NT2/D1 (cell line): ENCODE measurements at regions not wholly inside any gene's neighbourhood (a gene's known extent, or its start where the extent isn't known, plus 50 kb on each side); places are given as distances from the start of the nearest gene placed in this dataset.

Experiments used
- SUZ12 ChIP-seq: IDR thresholded peaks from 2 replicates; pipeline ENCODE4 v1.6.1; 2011; ENCODE audit not compliant: insufficient read length, insufficient read depth; ENCODE audit errors: extremely low read depth
- YY1 ChIP-seq: IDR thresholded peaks from 2 replicates; pipeline ENCODE4 v1.6.1; 2011; ENCODE audit not compliant: insufficient read length, insufficient read depth
- ZNF274 ChIP-seq: IDR thresholded peaks from 2 replicates; pipeline ENCODE4 v1.6.1; 2011; ENCODE audit warnings: mild to moderate bottlenecking, low read depth, low read length

- TF ChIP-seq SUZ12, result no peak
- TF ChIP-seq YY1, result no peak
- no peak for TF ChIP-seq ZNF274
These were observed 189.2 kb downstream of the IRX1 start for GRCh38 chr5:3784854-3785253.
